SK-N-MC (cell line): ENCODE measurements at regions not wholly inside any gene's neighbourhood (a gene's known extent, or its start where the extent isn't known, plus 50 kb on each side); places are given as distances from the start of the nearest gene placed in this dataset.
"Not testable (repeated sequence)": the region's sequence is repeated elsewhere in the genome, so short reads cannot be mapped to it uniquely, and the experiment has no call there.

Experiments used
- DNase-seq: peaks from one replicate; pipeline ENCODE4 v3.0.0-alpha.2; 2011; ENCODE audit warnings: low read depth, low spot score
- H3K27ac ChIP-seq: fragments of 200-600 bp; sonication (generic); 2 replicates; pipeline ENCODE4 v1.5.1; 2016; ENCODE audit warnings: mixed run types
- H3K36me3 ChIP-seq: fragments of 200-600 bp; sonication (generic); 2 replicates; pipeline ENCODE4 v1.6.1; 2017; ENCODE audit warnings: antibody characterized with exemption, low read length, mixed read lengths; ENCODE audit not compliant: insufficient read depth
- H3K4me3 ChIP-seq: fragments of 200-600 bp; sonication (generic); 2 replicates; pipeline ENCODE4 v1.5.1; 2016
- H3K9ac ChIP-seq: fragments of 200-600 bp; sonication (generic); 2 replicates; pipeline ENCODE4 v1.8.0; 2017; ENCODE audit warnings: mixed run types, mixed read lengths; ENCODE audit not compliant: insufficient read length
- H3K9me3 ChIP-seq: fragments of 200-600 bp; sonication (generic); 2 replicates; pipeline ENCODE4 v1.6.1; 2017; ENCODE audit warnings: low read depth, mild to moderate bottlenecking, antibody characterized with exemption, low read length, moderate library complexity, mixed read lengths
- EZH2 ChIP-seq: fragments of 200-600 bp; sonication (generic); IDR thresholded peaks from one replicate; pipeline ENCODE4 v1.6.1; 2017; ENCODE audit warnings: antibody characterized with exemption
- FOXP2 ChIP-seq: optimal IDR thresholded peaks from 2 replicates; pipeline ENCODE3; 2011; ENCODE audit warnings: mild to moderate bottlenecking, moderate library complexity; ENCODE audit not compliant: insufficient read depth; ENCODE audit errors: extremely low read length, control extremely low read depth
- POLR2AphosphoS5 ChIP-seq: IDR thresholded peaks from 2 replicates; pipeline ENCODE4 v1.6.1; 2012; ENCODE audit warnings: mild to moderate bottlenecking, low read depth, low read length, borderline replicate concordance

DNA sequence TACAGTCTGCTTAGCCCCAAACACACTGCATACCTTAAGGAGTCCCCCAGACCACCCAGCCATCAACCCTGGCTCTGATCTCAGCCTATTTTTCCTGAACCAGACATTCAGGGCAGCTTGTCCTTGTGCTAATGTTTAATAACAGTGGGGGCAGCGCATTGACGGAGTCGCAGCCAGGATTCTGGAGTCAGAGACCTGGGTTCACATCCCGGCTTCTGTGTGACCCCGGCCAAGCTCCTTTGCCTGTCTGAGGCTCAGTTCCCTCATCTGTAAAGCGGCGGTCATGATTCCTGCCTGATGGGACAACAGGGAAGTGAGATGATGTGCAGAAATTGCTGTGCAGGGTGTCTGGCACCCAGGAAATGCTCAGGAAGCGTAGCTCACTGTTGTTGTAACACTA lies 63.1 kb downstream of the MATN1 start:
- Histone ChIP-seq H3K27ac (no peak overlapping the region), H3K9ac (no peak overlapping the region), H3K36me3 (no peaks in the 10 kb centered on the region), H3K9me3 (no peaks in the 10 kb centered on the region), H3K4me3 (no peak overlapping the region)
- DNase-seq, result no peak
- TF ChIP-seq EZH2, result no peak
- TF ChIP-seq FOXP2, result no peak
- TF ChIP-seq POLR2AphosphoS5, result no peak

DNA sequence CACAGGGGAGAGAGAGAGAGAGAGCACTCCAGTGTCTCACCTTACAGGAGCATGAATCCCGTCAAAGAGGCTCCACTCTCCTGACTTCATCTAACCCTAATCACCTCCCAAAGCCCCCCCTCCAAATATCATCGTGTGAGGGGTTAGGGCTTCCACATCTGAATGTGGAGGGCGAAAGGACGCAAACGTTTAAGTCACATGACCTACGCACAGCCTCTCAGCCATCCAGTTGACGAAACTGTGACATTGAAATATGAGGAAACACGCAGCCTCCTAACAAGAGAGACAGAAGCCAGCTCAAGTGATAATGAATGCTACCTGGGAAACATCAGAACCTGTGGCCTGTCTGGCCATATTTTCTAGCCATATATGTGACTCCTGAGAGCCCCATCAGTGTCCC lies 63.7 kb downstream of the MATN1 start:
- TF ChIP-seq FOXP2, result no peak
- TF ChIP-seq POLR2AphosphoS5, result no peak
- no peak for TF ChIP-seq EZH2
- DNase-seq, result no peak
- no peaks in the 10 kb centered on the region for H3K36me3 ChIP-seq
- no peak overlapping the region for H3K9ac ChIP-seq
- no peaks in the 10 kb centered on the region for H3K9me3 ChIP-seq
- H3K27ac ChIP-seq, result no peak overlapping the region
- H3K4me3 ChIP-seq, result no peak overlapping the region

DNA sequence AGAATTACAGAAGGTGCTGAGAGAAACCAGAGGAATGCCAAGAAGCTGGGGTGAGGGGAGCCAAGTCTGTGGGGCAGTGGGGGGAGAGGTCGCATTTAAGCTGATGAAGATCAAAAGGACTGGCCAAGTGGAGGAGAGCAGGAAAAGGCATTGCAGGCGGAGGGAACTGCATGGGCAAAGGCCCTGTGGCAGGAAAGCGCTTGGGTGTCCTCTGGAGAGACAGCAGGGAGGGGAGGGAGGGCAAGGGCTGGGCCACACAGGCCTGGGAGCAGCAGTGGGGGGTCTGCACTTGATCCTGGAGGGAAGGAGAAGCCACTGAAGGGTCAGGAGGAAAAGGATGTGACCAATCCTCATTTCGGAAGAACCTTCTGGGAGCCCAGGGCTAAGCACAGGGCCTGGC lies 65.0 kb downstream of the MATN1 start:
- H3K27ac ChIP-seq, H3K9ac ChIP-seq, H3K9me3 ChIP-seq, H3K36me3 ChIP-seq, DNase-seq, H3K4me3 ChIP-seq: not testable (repeated sequence)

DNA sequence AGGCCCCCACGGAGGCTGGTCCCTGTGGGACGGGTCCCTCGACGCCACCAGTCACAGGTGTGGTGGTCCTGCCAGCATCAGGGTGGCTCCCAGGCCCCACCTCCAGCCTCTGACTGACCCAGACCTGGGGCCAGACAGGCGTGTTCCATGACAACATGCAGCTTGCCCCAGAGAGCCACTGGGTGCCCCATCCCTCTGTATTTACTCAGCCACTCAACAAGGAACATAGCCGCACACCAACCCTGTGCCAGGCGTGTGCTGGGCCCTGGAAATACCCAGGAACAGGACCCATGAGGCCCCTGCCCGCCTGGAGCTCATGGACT lies 65.4 kb downstream of the MATN1 start:
- TF ChIP-seq FOXP2, result no peak
- TF ChIP-seq POLR2AphosphoS5, result no peak
- no peak for TF ChIP-seq EZH2
- DNase-seq, result no peak
- no peak overlapping the region for H3K4me3 ChIP-seq
- H3K36me3 ChIP-seq, result no peaks in the 10 kb centered on the region
- no peak overlapping the region for H3K9ac ChIP-seq
- no peaks in the 10 kb centered on the region for H3K9me3 ChIP-seq
- no peak overlapping the region for H3K27ac ChIP-seq

DNA sequence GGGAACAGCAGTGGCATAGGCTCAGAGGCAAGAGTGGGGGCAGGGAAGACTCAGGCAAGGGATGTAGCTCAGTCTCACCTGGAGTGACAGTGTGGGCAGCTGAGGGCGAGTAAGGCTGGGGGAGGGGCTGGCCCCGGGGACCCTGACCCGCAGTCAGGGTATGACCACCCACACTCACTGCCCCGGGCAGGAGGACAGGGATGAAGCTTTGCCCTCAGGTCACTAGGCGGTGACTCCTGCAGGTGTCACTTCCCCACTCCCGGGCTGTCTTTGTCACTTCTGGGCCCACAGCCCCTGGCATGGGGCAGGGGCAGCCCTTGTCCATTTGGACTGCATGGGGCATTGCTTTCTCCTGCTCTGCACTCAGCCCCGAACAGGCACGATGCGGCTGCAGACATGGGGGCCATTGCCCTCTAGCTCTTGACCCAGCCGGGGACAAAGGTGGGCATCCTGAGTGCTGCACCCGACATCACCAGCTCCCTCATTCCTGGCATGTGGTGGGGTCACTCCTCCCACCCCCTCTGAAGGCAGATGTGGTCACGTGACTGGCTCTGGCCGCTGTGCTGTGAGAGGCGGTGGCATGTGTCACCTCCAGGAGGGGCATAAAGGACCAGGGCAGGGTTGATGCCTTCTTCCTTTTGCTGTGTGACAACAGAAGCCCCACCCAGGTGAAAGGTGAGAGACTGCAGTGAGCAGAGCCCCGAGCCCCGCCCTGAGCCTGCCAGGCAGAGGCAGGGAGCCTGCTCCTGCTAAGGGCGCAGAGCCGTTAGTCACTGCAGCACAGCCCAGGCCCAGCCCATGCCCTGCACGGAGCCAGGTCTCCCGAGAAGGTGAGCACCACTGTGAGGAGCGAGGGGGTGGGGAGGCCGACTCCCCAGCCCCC lies 66.0 kb downstream of the MATN1 start:
- DNase-seq, result no peak
- Histone ChIP-seq H3K27ac (no peak overlapping the region), H3K9ac (no peak overlapping the region), H3K9me3 (no peaks in the 10 kb centered on the region), H3K36me3 (no peaks in the 10 kb centered on the region), H3K4me3 (no peak overlapping the region)
- TF ChIP-seq EZH2 (no peak), POLR2AphosphoS5 (no peak), FOXP2 (no peak)

DNA sequence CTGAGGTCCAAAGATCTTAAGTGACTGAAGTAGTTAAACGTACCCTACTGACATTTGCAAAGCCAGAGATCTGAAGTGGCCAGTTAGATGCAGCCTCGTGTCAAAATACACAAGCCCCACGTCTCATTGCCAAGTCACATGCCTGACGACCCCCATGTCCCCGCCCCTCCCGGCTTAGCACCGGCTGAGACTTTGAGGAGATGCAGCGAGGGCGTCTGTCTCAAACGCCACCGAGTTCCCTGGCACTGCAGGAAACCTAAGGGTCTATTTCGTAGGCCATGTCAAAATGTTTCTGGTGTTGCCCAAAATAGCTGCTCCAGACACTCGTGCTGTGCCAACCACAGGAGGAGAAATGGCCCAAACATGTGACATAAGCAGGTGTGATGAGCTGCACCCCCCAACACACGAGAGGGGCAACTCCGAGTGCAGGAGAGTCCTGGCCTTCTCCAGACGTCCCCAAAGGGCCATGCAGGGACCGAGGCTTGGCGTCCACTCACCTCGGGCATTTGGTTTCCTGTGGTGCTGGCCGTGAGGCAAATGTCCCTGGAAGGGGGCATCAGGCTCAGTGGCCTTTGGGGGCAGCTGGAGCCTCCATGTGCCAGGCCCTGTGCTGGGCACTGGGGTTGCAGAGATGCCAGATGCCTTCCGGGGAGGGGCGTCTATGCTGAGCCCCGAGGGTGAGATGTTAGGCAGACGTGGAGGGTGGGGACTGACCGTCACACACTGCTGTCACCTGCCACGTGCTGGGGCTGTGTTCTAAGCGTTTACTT lies 67.0 kb downstream of the MATN1 start:
- H3K4me3 ChIP-seq, result no peak overlapping the region
- no peaks in the 10 kb centered on the region for H3K9me3 ChIP-seq
- DNase-seq, result no peak
- H3K9ac ChIP-seq, result no peak overlapping the region
- no peak for TF ChIP-seq EZH2
- no peak for TF ChIP-seq FOXP2
- TF ChIP-seq POLR2AphosphoS5, result no peak
- H3K27ac ChIP-seq, result no peak overlapping the region
- H3K36me3 ChIP-seq, result no peaks in the 10 kb centered on the region

DNA sequence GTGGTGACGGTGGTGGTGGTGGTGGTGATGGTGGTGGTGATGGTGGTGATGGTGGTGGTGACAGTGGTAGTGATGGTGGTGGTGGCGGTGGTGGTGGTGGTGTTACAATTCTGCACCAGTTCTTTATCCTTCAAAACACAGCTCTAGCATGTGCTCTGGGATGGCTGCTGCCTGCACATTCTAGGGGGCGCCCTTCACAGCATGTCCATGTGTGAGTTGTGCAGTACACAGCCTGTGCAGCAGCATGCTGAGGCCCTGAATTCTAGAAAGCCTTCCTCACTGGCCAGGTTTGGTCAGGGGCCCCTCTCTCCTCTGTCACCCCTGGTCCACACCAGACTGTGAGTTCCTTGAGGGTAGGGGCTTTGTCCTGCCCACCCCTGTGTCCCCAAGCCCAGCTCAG lies 67.7 kb downstream of the MATN1 start:
- Histone ChIP-seq H3K9me3 (no peaks in the 10 kb centered on the region), H3K27ac (no peak overlapping the region), H3K4me3 (no peak overlapping the region), H3K36me3 (no peaks in the 10 kb centered on the region), H3K9ac (no peak overlapping the region)
- DNase-seq, result no peak
- TF ChIP-seq EZH2 (no peak), POLR2AphosphoS5 (no peak), FOXP2 (no peak)

DNA sequence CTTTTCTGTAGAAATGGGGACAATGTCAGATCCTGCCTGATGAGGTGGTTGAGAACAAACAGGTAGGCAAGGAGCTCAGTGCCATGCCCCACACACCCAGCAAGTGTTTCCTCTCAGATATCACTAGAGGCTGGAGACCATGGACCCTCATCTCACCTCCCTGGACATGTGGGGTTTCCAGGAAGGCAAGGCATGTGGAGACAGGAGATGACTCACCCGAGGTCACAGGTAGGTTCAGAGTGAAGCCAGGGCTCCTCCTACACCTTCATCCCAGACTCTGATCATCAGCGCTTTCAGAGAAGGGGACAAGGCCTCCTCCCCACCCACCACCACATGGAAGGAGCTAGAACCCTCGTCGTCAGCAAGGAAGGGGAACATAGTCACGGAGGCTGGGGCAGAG lies 69.2 kb downstream of the MATN1 start:
- H3K4me3 ChIP-seq, result no peak overlapping the region
- TF ChIP-seq EZH2, result no peak
- TF ChIP-seq FOXP2, result no peak
- no peak for TF ChIP-seq POLR2AphosphoS5
- H3K9me3 ChIP-seq, result no peaks in the 10 kb centered on the region
- DNase-seq, result no peak
- H3K36me3 ChIP-seq, result no peaks in the 10 kb centered on the region
- no peak overlapping the region for H3K9ac ChIP-seq
- no peak overlapping the region for H3K27ac ChIP-seq

DNA sequence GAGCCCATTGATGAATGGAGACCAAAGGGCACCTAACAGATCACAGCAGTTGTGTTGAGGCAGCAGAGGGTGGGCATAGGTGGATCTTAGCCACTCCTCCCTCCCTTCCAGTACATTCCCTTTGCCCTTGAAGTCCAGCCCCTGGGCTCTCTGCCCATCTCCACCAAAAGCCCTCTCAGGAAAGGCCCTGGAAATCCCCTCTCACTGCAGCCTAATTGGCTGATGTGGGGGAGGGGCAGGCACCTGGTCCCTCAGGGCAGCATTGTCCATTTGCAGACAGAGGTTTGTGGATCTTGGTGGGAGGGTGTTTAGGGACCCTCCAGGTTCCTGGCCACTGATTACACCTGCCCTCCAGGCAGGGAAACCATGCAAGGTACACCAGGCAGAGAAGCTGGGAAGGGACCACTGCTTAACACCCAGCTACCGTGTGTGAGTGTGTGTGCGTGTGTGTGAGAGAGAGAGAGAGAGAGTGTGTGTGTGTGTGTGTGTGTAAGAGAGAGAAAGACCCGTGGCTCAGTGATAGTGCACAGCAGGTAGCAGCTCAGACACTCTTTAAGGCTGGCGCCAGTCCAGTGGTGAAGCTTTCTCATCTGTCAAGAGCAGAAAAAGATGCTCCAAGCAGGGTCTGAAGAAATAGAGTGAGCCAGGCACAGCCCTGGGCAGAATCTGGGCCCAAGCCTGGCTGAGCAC lies 71.1 kb downstream of the MATN1 start:
- Histone ChIP-seq H3K9ac (no peak overlapping the region), H3K4me3 (no peak overlapping the region), H3K36me3 (no peaks in the 10 kb centered on the region), H3K9me3 (no peaks in the 10 kb centered on the region), H3K27ac (no peak overlapping the region)
- no peak for TF ChIP-seq POLR2AphosphoS5
- DNase-seq, result no peak

DNA sequence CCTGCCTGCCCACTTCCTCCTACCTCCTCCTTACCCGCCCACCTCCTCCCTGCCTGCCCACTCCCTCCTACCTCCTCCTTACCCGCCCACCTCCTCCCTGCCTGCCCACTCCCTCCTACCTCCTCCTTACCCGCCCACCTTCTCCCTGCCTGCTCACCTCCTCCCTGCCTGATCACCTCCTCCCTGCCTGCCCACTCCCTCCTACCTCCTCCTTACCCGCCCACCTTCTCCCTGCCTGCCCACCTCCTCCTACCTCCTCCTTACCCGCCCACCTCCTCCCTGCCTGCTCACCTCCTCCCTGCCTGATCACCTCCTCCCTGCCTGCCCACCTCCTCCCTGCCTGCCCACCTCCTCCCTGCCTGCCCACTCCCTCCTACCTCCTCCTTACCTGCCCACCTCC lies 72.0 kb downstream of the MATN1 start:
- not testable (repeated sequence) for H3K27ac ChIP-seq, H3K9ac ChIP-seq, DNase-seq, H3K9me3 ChIP-seq, H3K4me3 ChIP-seq, H3K36me3 ChIP-seq
